ENCODE measurements at regions not wholly inside any gene's neighbourhood (a gene's known extent, or its start where the extent isn't known, plus 50 kb on each side); places are given as distances from the start of the nearest gene placed in this dataset.

DNA sequence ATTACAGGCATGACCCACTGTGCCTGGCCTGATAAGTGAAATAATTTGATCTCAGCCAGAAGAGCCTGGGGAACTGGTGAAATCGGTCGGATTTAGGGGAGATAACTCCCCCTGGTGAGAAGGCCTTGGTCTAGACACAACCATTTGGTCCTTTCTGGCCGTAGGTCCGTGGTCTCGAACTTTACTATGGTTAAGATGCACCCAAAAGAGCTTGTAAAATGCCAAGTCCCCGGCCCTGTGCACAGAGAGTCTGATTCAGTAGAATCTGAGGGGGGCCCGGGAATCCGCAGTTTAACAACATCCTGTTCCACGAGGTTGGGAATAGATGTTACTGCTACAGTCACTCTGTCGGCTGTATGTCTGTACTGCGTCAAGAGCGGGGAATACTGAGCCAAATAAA is 140.7 kb downstream of the C9orf50 start:
- TF ChIP-seq, protein P1, sequence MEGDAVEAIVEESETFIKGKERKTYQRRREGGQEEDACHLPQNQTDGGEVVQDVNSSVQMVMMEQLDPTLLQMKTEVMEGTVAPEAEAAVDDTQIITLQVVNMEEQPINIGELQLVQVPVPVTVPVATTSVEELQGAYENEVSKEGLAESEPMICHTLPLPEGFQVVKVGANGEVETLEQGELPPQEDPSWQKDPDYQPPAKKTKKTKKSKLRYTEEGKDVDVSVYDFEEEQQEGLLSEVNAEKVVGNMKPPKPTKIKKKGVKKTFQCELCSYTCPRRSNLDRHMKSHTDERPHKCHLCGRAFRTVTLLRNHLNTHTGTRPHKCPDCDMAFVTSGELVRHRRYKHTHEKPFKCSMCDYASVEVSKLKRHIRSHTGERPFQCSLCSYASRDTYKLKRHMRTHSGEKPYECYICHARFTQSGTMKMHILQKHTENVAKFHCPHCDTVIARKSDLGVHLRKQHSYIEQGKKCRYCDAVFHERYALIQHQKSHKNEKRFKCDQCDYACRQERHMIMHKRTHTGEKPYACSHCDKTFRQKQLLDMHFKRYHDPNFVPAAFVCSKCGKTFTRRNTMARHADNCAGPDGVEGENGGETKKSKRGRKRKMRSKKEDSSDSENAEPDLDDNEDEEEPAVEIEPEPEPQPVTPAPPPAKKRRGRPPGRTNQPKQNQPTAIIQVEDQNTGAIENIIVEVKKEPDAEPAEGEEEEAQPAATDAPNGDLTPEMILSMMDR (IDR thresholded peaks at IDR 0.05 in 4 of 5, conservative IDR thresholded peaks at IDR 0.05 in 1 of 5): no peak
- TF ChIP-seq POLR2A (IDR thresholded peaks at IDR 0.05): no peak
